ENCODE measurements at regions not wholly inside any gene's neighbourhood (a gene's known extent, or its start where the extent isn't known, plus 50 kb on each side); places are given as distances from the start of the nearest gene placed in this dataset.
"Not testable (repeated sequence)": the region's sequence is repeated elsewhere in the genome, so short reads cannot be mapped to it uniquely, and the experiment has no call there.

- Histone ChIP-seq H3K4me3 (no peak overlapping the region), H3K27me3 (no peaks in the 10 kb centered on the region), H3K4me1 (no peaks in the 10 kb centered on the region), H3K9me3 (no peaks in the 10 kb centered on the region), H3K36me3 (no peaks in the 10 kb centered on the region), H3K27ac (no peak overlapping the region)
- TF ChIP-seq, protein P1, sequence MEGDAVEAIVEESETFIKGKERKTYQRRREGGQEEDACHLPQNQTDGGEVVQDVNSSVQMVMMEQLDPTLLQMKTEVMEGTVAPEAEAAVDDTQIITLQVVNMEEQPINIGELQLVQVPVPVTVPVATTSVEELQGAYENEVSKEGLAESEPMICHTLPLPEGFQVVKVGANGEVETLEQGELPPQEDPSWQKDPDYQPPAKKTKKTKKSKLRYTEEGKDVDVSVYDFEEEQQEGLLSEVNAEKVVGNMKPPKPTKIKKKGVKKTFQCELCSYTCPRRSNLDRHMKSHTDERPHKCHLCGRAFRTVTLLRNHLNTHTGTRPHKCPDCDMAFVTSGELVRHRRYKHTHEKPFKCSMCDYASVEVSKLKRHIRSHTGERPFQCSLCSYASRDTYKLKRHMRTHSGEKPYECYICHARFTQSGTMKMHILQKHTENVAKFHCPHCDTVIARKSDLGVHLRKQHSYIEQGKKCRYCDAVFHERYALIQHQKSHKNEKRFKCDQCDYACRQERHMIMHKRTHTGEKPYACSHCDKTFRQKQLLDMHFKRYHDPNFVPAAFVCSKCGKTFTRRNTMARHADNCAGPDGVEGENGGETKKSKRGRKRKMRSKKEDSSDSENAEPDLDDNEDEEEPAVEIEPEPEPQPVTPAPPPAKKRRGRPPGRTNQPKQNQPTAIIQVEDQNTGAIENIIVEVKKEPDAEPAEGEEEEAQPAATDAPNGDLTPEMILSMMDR (IDR thresholded peaks at IDR 0.05), result no peak
- no peak for TF ChIP-seq POLR2A (IDR thresholded peaks at IDR 0.05)
- DNase-seq, result no peak
- intact Hi-C loops (cut with DNase I; ENCODE audit: low total_unique reads), result no loop called here
Measured at GRCh38 chr7:6934981-6935380, 108.9 kb upstream of the CCZ1B start.

DNA sequence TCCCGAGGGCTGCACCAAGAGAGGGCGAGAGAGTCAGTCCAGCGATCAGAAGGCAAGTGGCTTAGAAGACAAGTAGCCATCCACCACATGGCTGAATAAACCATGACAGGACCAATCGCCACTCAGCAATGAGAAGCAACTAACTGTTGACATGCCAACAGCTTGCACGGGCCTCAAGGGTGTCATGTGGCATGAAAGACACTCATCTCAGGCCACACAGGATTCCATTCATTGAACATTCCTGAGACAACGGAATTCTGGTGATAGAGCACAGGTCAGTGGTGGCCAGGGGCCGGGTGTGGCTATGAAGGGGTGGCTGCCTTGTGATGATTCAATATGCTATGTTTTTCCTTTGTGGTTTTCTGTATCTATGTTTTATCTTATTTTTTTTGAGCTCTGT lies 110.6 kb upstream of the CCZ1B start:
- DNase-seq; H3K4me1 ChIP-seq; H3K4me3 ChIP-seq; H3K27me3 ChIP-seq; intact Hi-C loops (cut with DNase I; ENCODE audit: low total_unique reads); H3K27ac ChIP-seq; H3K36me3 ChIP-seq; H3K9me3 ChIP-seq: not testable (repeated sequence)

DNA sequence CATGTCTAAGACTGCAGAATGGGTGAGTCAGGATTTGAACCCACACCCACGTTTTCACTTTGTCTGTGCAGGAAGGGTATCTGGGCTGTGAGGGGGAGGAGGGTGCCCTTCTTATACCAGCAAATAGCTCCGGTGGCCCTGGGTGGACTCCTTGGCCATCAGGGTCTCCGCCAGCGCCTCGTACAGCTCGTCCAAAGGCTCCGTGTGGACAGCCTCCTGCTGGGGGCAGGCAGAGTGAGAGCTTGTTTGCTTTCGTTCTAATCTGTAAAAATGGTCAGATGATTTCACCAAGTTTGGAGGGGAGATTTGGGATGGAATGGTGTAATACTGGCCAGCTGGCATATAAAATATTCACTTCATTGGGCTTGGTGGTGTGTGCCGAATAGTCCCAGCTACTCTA lies 111.7 kb upstream of the CCZ1B start:
- H3K27ac ChIP-seq; H3K36me3 ChIP-seq; DNase-seq; H3K4me1 ChIP-seq; H3K27me3 ChIP-seq; H3K9me3 ChIP-seq; intact Hi-C loops (cut with DNase I; ENCODE audit: low total_unique reads); H3K4me3 ChIP-seq: not testable (repeated sequence)

DNA sequence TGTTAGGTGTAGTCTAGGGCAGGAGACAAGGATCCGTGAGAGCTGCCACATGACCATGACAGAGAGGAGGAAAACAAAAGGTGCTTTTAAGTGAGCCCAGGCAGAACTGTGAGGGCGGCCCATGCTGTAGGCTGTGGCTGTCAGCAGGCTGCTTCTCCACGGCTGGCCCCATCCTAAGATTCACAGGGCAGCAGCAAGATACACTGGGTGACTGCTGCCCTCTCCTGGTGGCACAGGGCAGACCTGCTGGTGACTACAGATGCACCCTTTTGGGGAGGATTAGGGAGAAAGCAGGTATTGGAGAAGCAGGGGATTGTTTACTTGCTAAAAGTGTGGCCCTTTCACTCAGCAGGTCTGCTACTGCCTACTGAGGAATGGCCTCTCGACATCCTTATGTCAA lies 112.2 kb upstream of the CCZ1B start:
- DNase-seq; H3K36me3 ChIP-seq; intact Hi-C loops (cut with DNase I; ENCODE audit: low total_unique reads); H3K4me1 ChIP-seq; H3K27me3 ChIP-seq; H3K27ac ChIP-seq; H3K4me3 ChIP-seq; H3K9me3 ChIP-seq: not testable (repeated sequence)

DNA sequence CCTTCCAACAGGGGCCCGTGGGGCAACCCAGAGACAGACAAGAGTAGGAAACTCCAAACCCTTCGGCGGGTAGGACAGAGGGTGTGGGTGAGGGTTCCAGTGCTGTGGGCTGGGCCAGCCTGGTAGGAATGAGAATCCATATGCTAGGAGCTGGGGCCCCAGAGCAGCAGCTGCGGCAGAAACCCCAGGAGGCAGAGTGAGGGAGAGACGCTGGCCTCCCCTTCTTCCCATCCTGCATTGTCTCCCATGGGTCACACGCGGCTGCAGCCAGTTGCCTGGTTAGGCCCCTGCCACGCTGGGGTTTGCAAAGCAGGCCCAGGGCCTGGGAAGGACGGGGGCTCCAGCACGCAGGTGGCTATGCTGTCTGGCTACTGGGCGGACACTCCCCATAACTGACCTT lies 113.1 kb upstream of the CCZ1B start:
- H3K36me3 ChIP-seq; H3K27ac ChIP-seq; H3K4me1 ChIP-seq; H3K4me3 ChIP-seq; H3K27me3 ChIP-seq; H3K9me3 ChIP-seq; intact Hi-C loops (cut with DNase I; ENCODE audit: low total_unique reads); DNase-seq: not testable (repeated sequence)

DNA sequence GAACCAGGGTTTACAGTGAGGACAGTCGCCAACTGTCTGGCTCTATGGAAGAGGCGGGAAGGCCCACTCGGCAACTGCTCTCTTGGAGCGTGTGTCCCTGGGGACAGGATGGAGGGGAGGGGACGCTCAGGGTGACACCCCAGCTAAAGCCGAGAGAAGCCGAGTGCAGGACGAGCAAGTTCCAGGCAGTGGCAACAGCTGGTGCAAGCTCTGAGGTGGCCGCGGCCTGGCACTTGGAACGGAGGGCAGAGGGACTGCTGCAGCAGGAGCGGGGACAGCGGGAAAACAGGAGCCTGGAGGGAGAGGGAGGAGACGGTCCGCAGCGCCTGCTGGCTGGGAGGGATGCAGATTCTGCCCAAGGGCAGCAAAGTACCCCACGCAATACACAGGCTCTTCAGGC lies 113.8 kb upstream of the CCZ1B start:
- H3K9me3 ChIP-seq; H3K4me1 ChIP-seq; intact Hi-C loops (cut with DNase I; ENCODE audit: low total_unique reads); H3K27ac ChIP-seq; H3K36me3 ChIP-seq; H3K4me3 ChIP-seq; H3K27me3 ChIP-seq; DNase-seq: not testable (repeated sequence)

GRCh38 chr7:6946873-6947272 lies 120.8 kb upstream of the CCZ1B start:
- H3K27me3 ChIP-seq; H3K27ac ChIP-seq; H3K9me3 ChIP-seq; DNase-seq; H3K36me3 ChIP-seq; intact Hi-C loops (cut with DNase I; ENCODE audit: low total_unique reads); H3K4me3 ChIP-seq; H3K4me1 ChIP-seq: not testable (repeated sequence)

GRCh38 chr7:6950231-6950630 lies 124.2 kb upstream of the CCZ1B start:
- DNase-seq; H3K9me3 ChIP-seq; H3K4me3 ChIP-seq; H3K4me1 ChIP-seq; H3K36me3 ChIP-seq; intact Hi-C loops (cut with DNase I; ENCODE audit: low total_unique reads); H3K27ac ChIP-seq; H3K27me3 ChIP-seq: not testable (repeated sequence)

- H3K4me1 ChIP-seq; H3K9me3 ChIP-seq; H3K4me3 ChIP-seq; H3K27ac ChIP-seq; H3K36me3 ChIP-seq; H3K27me3 ChIP-seq; DNase-seq; intact Hi-C loops (cut with DNase I; ENCODE audit: low total_unique reads): not testable (repeated sequence)
Measured at GRCh38 chr7:6951553-6951952, 125.5 kb upstream of the CCZ1B start.

GRCh38 chr7:6953138-6953797 lies 127.2 kb upstream of the CCZ1B start:
- intact Hi-C loops (cut with DNase I; ENCODE audit: low total_unique reads); H3K36me3 ChIP-seq; DNase-seq; H3K4me1 ChIP-seq; H3K9me3 ChIP-seq; H3K27ac ChIP-seq; H3K27me3 ChIP-seq; H3K4me3 ChIP-seq: not testable (repeated sequence)

DNA sequence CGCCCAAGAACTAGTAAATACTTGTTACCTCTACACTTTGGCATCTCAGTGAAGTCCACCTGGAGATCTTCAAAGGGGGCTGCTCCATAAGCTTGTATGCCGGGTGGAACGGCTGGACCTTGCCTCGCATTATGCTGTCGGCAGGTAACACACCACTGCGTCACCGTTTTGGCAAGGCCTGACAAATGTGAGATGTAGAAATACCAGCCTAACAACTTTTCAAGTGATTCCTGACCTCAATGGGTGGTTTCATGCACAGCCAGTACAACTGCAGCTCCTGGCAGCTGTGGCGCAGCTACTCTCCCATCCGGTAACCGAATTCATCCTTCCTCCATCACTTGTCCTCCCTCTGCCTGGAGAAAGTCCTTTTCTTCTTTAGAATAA lies 127.7 kb upstream of the CCZ1B start:
- H3K27me3 ChIP-seq; H3K4me3 ChIP-seq; intact Hi-C loops (cut with DNase I; ENCODE audit: low total_unique reads); H3K27ac ChIP-seq; DNase-seq; H3K4me1 ChIP-seq; H3K9me3 ChIP-seq; H3K36me3 ChIP-seq: not testable (repeated sequence)

DNA sequence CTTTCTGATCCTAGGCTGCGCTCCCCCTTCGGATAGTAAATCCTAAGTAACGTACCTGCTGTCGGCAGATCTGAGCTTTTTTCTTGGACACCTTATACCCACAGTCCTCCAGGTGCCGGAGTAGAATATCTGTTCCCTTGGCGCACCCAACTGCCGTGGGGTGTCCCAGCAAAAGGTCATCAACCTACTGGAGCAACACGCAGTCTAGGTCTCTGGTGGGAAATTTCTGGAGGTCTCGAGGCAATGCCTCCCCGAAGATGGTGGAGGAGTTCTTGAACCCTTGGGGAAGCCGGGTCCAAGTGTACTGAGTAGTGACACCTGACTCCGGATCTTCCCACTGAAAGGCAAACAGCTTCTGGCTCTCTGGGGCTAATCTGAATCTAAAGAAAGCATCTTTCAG lies 129.3 kb upstream of the CCZ1B start:
- H3K9me3 ChIP-seq; H3K27ac ChIP-seq; H3K4me1 ChIP-seq; DNase-seq; H3K4me3 ChIP-seq; intact Hi-C loops (cut with DNase I; ENCODE audit: low total_unique reads); H3K36me3 ChIP-seq; H3K27me3 ChIP-seq: not testable (repeated sequence)

GRCh38 chr7:6955990-6956566 lies 130.0 kb upstream of the CCZ1B start:
- H3K27ac ChIP-seq; H3K4me1 ChIP-seq; H3K27me3 ChIP-seq; DNase-seq; H3K4me3 ChIP-seq; H3K36me3 ChIP-seq; intact Hi-C loops (cut with DNase I; ENCODE audit: low total_unique reads); H3K9me3 ChIP-seq: not testable (repeated sequence)
